ENCODE measurements at regions not wholly inside any gene's neighbourhood (a gene's known extent, or its start where the extent isn't known, plus 50 kb on each side); places are given as distances from the start of the nearest gene placed in this dataset.

DNA sequence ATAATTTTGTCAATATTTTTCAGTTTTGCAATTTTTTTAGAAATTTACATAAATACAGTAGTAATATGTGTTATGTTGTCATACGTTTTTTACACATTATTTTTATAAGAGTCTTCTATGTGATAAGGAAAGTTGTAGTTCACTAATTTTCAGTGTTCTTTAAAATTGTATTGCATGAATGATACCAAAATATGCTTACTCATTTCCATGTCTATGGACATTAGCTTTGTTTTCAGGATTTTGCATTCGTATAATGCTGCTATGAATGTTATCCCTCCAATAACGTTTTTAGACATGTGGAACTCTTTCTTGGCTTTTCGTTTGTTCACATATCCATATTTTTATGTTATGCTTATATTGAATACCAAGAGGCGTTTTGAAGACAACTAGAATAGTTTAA lies 260.0 kb downstream of the ARL4A start:
- DNase-seq, result no peak

- no peak for DNase-seq
Measured at GRCh38 chr7:12949060-12949931, 261.9 kb downstream of the ARL4A start.

DNA sequence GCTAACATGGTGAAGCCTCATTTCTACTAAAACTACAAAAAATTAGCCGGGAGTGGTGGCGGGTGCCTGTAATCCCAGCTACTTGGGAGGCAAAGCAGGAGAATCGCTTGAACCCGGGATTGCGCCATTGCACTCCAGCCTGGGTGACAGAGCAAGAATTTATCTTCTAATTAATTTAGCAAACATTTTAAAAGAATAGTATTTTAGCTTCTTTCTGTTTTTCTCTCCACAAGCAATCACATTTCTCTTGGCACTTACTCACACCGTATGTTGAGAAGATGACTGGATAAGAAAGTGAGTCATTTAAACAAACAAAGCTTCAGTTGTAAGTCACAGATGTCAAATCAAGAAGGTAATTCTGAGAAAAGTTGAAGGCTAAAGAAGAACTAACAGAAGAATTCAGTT lies 264.0 kb downstream of the ARL4A start:
- no peak for DNase-seq

- DNase-seq, result no peak
Measured at GRCh38 chr7:12954380-12955033, 267.1 kb downstream of the ARL4A start.

- no peak for DNase-seq
Measured at GRCh38 chr7:12957487-12957886, 270.1 kb downstream of the ARL4A start.

DNA sequence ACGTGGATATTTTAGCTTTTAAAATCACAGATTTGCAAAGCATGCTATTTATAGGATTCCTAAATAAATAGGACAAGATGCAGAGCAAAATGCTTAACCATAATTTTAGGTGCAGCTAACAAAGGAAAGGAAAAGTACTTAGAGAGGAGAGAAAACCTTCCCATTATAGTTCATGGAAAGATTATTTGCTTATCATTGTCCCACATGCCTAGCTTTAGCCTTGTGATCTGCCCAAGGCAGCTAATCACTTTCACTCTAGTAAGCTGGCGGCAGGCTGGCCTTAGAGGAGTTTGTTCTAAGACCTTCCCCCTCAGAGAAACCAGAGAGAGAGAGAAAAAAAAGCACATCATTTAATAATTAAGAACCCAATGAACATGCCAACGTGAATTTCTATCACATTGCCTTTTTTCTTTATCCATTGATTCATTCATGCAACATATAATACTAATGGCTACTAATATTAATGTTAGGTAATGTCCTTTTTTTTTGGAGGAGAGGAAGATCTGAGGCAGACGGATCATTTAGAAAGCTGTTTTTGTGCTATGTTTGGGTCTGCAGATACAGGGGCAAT lies 274.6 kb downstream of the ARL4A start:
- no peak for DNase-seq

DNA sequence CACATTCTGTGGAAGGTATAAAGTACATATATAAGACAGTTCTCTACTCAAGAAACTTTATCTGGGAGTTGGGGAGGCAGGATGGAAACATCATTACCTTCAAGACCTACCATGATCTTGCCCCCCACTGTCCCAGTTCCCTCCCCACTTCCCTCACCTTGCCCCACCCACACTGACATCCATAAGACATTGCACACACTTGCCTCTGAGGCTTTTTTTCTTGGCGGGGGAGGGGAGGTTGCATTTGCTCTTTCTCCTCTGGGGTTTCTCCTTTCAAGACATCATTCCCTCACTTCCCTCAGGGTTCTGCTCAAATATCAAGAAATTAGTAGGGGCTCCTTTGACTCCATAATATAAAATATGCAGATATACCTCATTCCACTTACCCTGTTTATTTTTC lies 276.0 kb downstream of the ARL4A start:
- DNase-seq, result no peak

GRCh38 chr7:12964836-12965235 lies 277.4 kb downstream of the ARL4A start:
- no peak for DNase-seq

DNA sequence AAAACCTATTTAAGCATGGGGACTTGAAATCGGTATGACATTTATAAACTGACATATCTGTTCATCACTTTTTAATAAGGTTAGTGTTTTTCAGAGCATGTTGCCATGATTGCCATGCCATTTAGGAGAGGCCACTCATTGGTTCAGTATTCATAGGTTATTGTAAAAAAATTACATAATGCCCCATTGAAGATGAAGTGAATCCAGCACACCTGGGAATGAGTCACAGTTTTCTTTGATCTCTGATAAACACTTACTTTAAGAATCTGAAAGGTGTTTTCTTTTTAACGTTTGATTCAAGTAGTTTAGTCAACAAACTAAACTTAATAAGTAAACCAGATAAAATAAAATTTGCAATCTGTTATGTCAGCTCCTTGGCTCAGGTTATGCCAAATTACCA lies 278.3 kb downstream of the ARL4A start:
- no peak for DNase-seq

GRCh38 chr7:12967322-12967721 lies 279.9 kb downstream of the ARL4A start:
- DNase-seq, result no peak

- no peak for DNase-seq
Measured at GRCh38 chr7:12968836-12969422, 281.5 kb downstream of the ARL4A start.

GRCh38 chr7:12970626-12971025 lies 283.2 kb downstream of the ARL4A start:
- no peak for DNase-seq

GRCh38 chr7:12974451-12975166 lies 287.2 kb downstream of the ARL4A start:
- DNase-seq, result no peak

GRCh38 chr7:12975412-12975811 lies 288.0 kb downstream of the ARL4A start:
- no peak for DNase-seq

- DNase-seq, result no peak
Measured at GRCh38 chr7:12979181-12979580, 291.7 kb downstream of the ARL4A start.

DNA sequence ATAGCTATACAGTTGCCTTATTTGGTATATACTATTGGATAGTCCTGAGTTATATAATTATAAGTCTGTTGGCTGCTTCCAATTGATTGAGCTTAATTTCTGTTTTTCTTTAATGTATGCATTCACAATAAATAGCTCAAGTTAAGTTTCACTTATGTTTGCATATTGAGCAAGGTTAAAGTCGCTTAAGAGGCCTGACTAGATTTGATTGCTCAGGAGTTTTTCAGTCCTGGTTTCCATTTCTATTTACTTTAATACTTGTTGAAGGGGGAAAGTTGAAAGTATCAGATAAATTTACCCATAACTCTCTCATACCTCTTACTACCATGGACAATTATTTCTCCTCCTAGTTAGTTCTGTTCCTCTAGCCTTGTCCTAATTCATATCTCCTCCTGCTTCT lies 294.7 kb downstream of the ARL4A start:
- DNase-seq, result no peak

DNA sequence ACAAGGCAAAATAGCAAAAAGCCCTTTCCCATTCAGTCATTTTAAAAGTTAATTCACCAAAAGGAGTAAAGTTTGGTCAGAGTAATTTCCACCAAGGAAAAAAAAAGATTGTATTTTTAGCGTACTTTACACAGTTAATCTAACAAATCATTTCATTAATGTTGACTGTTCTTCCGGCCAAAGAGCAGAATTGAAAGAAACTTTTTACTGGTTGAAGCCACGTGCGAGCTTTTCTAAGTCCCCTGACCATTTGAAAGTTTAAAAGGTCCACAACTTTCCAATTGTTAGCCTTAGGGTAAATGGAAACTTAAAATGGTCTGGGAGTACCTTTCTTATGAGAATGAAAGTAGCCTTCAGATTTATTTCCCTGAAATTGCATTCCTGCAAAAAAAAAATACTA lies 296.7 kb downstream of the ARL4A start:
- DNase-seq, result no peak

DNA sequence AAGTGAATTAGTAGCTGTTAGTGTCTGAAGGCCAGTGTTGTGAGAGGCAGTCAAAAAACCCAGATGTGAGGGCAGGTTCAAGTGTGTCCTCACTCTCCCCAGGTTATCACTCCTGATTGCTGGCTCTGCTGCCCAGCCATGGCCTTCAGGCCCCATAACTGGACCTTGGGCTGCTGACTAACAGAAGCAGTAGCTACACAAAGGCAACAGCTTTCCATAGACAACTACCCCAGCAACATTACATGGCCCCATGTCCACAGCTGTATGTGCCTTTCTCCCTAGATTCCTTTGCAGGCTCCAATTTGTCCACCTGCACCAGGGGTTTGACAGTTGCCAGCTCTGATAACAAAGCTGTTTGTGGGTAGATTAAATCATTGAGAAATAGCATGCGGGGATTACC lies 297.8 kb downstream of the ARL4A start:
- DNase-seq, result no peak

DNA sequence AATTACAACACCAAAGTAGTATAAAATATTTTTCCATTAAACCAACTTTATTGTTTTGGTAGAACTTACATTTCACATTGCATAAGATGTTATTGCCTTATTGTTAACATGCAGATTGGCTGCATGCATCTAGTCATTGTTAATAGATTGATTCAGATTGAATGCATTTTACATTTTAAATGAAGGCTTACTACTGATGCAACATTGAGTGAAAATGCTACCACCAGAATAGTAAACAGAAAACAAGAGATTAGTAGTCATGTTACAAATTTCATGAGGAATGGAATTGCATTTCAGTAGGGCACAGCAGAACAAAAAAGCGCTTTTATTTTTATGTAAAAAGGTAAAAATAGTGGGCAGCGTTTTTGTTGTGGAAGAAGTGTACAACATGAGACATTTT lies 298.3 kb downstream of the ARL4A start:
- no peak for DNase-seq

DNA sequence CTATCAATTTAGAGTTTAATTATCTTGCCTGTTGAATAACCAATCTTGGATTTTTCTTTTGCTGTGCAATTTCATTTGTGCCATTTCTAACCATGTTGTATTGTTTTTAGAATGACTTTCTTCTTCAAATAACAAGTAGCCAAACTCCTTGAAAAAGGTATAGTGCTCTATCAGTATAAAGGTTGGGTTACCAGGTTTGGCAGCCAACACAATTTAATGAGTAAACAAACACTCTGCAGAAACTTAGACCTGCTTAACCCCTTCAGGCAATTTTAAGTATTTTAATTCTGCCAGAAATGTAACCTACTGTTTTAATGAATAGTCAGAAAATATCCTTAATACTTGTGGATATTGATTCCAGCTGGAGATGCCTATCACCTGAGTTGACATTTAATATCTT lies 299.8 kb downstream of the ARL4A start:
- no peak for DNase-seq

DNA sequence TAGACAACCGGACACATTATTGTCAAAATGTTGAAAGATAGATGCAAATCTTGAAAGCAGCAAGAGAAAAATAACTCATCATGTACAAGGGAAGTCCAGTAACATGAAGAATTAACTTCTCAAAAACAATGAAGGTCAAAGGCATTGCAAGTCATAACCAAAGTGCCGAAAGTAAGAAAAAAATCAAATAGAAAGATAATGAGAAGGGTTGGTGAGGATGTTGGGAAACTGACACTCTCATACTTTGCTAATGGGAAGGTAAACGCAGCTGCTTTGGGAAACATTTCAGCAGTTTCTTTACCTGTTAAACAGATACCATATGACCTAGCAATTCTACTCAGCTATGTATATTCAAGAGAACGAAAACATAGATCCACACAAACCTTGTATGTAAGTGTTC lies 303.0 kb downstream of the ARL4A start:
- DNase-seq, result no peak

- no peak for DNase-seq
Measured at GRCh38 chr7:12993025-12993424, 305.6 kb downstream of the ARL4A start.

DNA sequence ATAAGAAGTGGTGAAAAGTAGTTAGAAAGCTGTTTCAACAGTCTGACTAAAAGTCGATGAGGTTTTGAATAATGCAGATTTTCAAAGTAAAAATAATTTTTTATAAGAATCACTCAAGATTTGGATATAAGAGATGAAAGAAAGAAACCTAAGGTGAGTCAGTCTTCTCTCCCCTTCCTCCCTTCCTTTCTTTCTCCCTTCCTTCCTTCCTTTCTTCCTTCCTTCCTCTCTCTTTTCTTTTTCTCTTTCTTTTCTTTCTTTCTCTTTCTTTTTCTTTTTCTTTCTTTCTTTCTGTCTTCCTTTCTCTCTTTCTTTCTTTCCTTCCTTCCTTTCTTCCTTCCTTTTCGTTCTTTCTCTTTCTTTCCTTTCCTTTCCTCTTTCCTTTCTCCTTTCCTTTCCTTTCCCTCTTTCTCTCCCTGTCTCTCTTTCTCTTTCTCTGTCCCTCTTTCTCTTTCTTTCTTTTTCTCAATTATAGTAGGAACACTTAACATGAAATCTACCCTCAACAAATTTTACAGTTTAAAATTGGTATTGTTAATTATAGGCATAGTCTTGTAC lies 308.6 kb downstream of the ARL4A start:
- DNase-seq, result no peak
